Hypothalamus (tissue), 51 donors: ENCODE measurements at regions not wholly inside any gene's neighbourhood (a gene's known extent, or its start where the extent isn't known, plus 50 kb on each side); places are given as distances from the start of the nearest gene placed in this dataset.
A peak's percentile ranks its signal among the peaks of the same experiment; 100 is the strongest.
"Not testable (repeated sequence)": the region's sequence is repeated elsewhere in the genome, so short reads cannot be mapped to it uniquely, and the experiment has no call there.

ENCODE experiments used
- DNase-seq, 51 donors: peaks; one replicate each; lab custom pipeline; 2025; lab: John Stamatoyannopoulos, UW

DNA sequence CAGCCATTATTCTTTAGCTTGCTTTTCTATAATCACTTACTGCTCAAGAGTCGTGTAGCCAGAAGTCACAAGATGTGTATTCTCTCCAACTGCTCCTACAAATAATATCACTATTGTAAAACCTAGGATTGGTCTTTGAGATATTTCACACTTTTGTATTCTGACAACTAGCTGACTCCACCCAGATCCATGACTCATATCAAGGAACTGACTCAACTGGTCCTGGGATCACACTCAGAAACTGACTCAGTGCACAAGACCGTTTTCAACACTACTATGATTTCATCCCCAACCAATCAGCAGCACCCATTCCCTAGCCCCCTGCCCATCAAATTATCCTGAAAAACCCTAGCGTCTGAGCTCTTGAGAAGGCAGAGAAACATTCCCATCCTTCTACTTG, 56.5 kb upstream of the ORC5 start:
- DNase-seq, result no peak

DNA sequence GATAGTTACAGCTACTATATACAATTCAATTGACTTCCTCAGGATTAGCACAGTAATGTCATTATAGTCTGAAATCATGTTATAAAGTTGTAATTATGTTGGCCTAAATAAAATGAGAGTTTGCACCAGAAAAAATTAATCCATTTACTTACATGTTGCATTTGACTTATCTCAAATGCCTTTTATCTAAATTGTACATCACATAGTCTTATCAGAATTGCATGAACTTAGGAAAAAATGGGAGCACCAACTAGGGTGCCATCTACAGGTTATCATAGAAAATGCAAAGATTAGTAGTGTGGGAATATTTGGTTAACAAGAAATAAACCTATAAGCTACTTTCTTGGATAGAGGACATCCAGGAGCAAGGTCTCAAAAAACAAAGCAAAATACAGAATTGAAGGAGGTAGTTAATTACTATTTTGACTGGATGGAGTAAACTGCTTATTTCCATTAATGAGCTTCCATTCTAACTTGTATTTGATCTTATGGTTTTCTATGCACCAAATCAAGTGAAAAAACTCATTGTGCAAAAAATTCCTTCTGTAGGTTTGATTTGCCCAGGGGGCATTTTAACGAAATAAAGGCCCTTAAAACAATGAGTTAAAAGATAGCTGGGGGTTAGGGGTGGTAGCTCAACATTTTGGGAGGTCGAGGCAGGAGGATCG, 60.0 kb upstream of the ORC5 start:
- DNase-seq, result no peak

DNA sequence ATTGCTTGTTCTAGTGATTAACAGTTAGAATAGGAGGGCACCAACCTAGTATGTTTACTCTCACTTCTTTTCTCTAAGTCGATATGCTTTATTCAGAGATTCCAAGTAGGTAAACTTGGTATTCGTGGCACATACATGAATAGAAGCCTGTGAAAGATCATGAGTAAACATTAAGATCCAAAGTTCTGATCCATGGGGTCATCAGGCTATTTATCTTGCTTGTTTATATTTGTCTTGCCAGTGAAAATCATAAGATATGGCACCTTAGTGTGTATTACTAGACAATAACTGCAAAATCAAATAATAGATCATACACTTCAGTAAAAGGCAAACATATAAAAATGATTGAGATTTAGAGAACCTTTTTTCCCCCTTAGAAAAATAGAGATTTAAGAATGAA, 56.5 kb upstream of the LHFPL3 start:
- DNase-seq, result no peak

DNA sequence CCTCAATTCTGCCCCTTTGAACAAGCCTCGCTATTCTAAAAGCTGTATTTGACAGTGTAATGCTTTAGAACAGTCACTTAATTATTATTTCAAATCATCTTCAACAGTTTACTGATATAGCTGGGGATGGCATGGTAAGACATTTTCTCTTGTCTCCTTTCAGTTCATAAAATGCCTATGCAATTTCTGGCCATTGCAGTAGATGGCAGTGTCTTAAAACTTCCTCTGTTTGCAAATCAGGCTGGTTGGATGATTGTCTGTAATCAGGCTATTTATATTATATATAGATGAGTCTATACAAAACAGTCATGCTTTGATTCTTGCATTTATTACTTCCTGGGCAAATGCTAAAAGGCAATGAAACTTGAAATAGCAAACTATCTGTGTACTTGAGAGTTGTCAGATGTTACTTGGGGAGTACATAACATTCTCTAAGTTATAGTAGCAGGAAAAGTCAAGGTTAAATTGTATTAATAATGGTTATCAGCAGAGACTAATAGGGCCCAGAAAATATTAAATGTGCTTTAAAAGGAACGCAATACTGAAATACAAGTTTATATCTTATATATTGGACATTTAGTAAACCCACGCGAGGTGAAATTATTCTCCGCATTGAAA, 55.5 kb upstream of the LHFPL3 start:
- DNase-seq, result peak in 5 of 51 donors; percentile 1 to 38 (median 4)

DNA sequence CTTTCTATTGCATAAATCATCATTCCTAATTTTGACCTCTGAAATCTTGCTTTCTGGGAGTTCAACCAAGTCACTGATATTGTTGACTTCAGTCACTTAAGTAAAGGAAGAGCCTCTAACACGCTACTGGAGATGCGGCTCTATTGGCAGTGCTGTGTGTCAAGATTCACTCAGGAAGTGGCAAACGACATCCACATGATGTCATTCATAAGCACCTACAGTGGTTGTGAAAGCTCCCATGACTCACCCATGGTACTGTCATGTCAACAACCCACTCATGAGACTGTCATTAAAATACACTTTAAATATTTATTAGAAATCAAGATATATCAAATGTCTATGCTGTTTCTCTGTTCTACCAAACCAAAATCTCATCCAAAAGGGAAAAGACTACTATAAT, 52.5 kb upstream of the LHFPL3 start:
- no peak for DNase-seq

DNA sequence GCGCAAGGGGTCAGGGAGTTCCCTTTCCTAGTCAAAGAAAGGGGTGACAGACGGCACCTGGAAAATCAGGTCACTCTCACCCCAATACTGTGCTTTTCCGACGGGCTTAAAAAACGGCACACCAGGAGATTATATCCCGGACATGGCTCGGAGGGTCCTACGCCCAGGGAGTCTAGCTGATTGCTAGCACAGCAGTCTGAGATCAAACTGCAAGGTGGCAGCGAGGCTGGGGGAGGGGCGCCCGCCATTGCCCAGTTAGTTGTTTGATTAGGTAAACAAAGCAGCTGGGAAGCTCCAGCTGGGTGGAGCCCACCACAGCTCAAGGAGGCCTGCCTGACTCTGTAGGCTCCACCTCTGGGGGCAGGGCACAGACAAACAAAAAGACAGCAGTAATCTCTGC, 51.7 kb upstream of the LHFPL3 start:
- DNase-seq, result not testable (repeated sequence)
